ENCODE measurements at regions not wholly inside any gene's neighbourhood (a gene's known extent, or its start where the extent isn't known, plus 50 kb on each side); places are given as distances from the start of the nearest gene placed in this dataset.
A peak's percentile ranks its signal among the peaks of the same experiment; 100 is the strongest.

GRCh38 chr1:34452451-34452850 is 275.7 kb downstream of the C1orf94 start:
- Mint-ChIP-seq H3K36me3 (ENCODE audit: insufficient read depth, unreplicated experiment) (peaks cover 7% of the 10 kb centered on the region), H3K9me3 (ENCODE audit: unreplicated experiment) (peaks cover 39% of the 10 kb centered on the region), H3K4me3 (ENCODE audit: unreplicated experiment) (no peak overlapping the region), H3K27ac (ENCODE audit: low read depth, unreplicated experiment) (no peak overlapping the region), H3K4me1 (ENCODE audit: insufficient read depth, unreplicated experiment) (no peaks in the 10 kb centered on the region), H3K27me3 (ENCODE audit: insufficient read depth, unreplicated experiment) (no peaks in the 10 kb centered on the region)
- TF ChIP-seq CTCF (IDR thresholded peaks at IDR 0.05; ENCODE audit: unreplicated experiment) = no peak
- POLR2A ChIA-PET = no interaction called here
- DNase-seq (ENCODE audit: unreplicated experiment) = no peak
- intact Hi-C loops (cut with micrococcal nuclease) = no loop called here
- BruUV-seq (replicated peaks) = no TSS peak
- CTCF ChIA-PET = interaction anchor here (0.6 kb wide), 2 partner anchors 7 to 290 kb away, joined by 3 read pairs; no protein-coding TSS in a partner anchor

- TF ChIP-seq CTCF (IDR thresholded peaks at IDR 0.05; ENCODE audit: unreplicated experiment) = no peak
- H3K27me3 Mint-ChIP-seq (ENCODE audit: insufficient read depth, unreplicated experiment) = no peaks in the 10 kb centered on the region
- CTCF ChIA-PET = no interaction called here
- peaks cover 7% of the 10 kb centered on the region for H3K36me3 Mint-ChIP-seq (ENCODE audit: insufficient read depth, unreplicated experiment)
- H3K4me3 Mint-ChIP-seq (ENCODE audit: unreplicated experiment) = no peak overlapping the region
- no TSS peak for BruUV-seq (replicated peaks)
- no peak overlapping the region for H3K27ac Mint-ChIP-seq (ENCODE audit: low read depth, unreplicated experiment)
- H3K9me3 Mint-ChIP-seq (ENCODE audit: unreplicated experiment) = peaks cover 25% of the 10 kb centered on the region
- POLR2A ChIA-PET = no interaction called here
- intact Hi-C loops (cut with micrococcal nuclease) = no loop called here
- no peaks in the 10 kb centered on the region for H3K4me1 Mint-ChIP-seq (ENCODE audit: insufficient read depth, unreplicated experiment)
- DNase-seq (ENCODE audit: unreplicated experiment) = no peak
Measured at GRCh38 chr1:34455121-34455520, 278.4 kb downstream of the C1orf94 start.

GRCh38 chr1:34460193-34460592 is 283.5 kb downstream of the C1orf94 start:
- Mint-ChIP-seq H3K27ac (ENCODE audit: low read depth, unreplicated experiment) (no peak overlapping the region), H3K9me3 (ENCODE audit: unreplicated experiment) (no peaks in the 10 kb centered on the region), H3K36me3 (ENCODE audit: insufficient read depth, unreplicated experiment) (no peaks in the 10 kb centered on the region), H3K27me3 (ENCODE audit: insufficient read depth, unreplicated experiment) (no peaks in the 10 kb centered on the region), H3K4me3 (ENCODE audit: unreplicated experiment) (no peak overlapping the region), H3K4me1 (ENCODE audit: insufficient read depth, unreplicated experiment) (no peaks in the 10 kb centered on the region)
- peak; percentile 59 for DNase-seq (ENCODE audit: unreplicated experiment)
- ChIA-PET CTCF (interaction anchor here (0.6 to 5.0 kb wide), 20 partner anchors 8 to 727 kb away, joined by 3 to 53 read pairs (median 3); no protein-coding TSS in a partner anchor), POLR2A (no interaction called here)
- BruUV-seq (replicated peaks) = no TSS peak
- peak; percentile 38 for TF ChIP-seq CTCF (IDR thresholded peaks at IDR 0.05; ENCODE audit: unreplicated experiment)
- intact Hi-C loops (cut with micrococcal nuclease) = no loop called here

- POLR2A ChIA-PET = interaction anchor here (0.6 kb wide), 1 partner anchor 273 kb away, joined by 3 read pairs; no protein-coding TSS in a partner anchor
- Mint-ChIP-seq H3K27me3 (ENCODE audit: insufficient read depth, unreplicated experiment) (peaks cover 9% of the 10 kb centered on the region), H3K4me1 (ENCODE audit: insufficient read depth, unreplicated experiment) (no peaks in the 10 kb centered on the region), H3K9me3 (ENCODE audit: unreplicated experiment) (peaks cover under 1% of the 10 kb centered on the region), H3K36me3 (ENCODE audit: insufficient read depth, unreplicated experiment) (no peaks in the 10 kb centered on the region), H3K27ac (ENCODE audit: low read depth, unreplicated experiment) (no peak overlapping the region), H3K4me3 (ENCODE audit: unreplicated experiment) (no peak overlapping the region)
- intact Hi-C loops (cut with micrococcal nuclease) = no loop called here
- BruUV-seq (replicated peaks) = no TSS peak
- no peak for DNase-seq (ENCODE audit: unreplicated experiment)
- CTCF ChIA-PET = interaction anchor here (2.0 kb wide), 1 partner anchor 10 kb away, joined by 9 read pairs; no protein-coding TSS in a partner anchor
- no peak for TF ChIP-seq CTCF (IDR thresholded peaks at IDR 0.05; ENCODE audit: unreplicated experiment)
Measured at GRCh38 chr1:34470401-34470800, 284.4 kb upstream of the GJB5 start.

Data from MCF 10A (cell line).